Loucy (cell line): ENCODE measurements at regions not wholly inside any gene's neighbourhood (a gene's known extent, or its start where the extent isn't known, plus 50 kb on each side); places are given as distances from the start of the nearest gene placed in this dataset.

Source experiments
- CTCF ChIP-seq: fragments of 200-600 bp; sonication (generic); conservative IDR thresholded peaks from 2 replicates; pipeline ENCODE4 v1.5.1; 2014; ENCODE audit warnings: mild to moderate bottlenecking, antibody characterized with exemption, low read length
- EZH2phosphoT487 ChIP-seq: fragments of 200-600 bp; IDR thresholded peaks from 2 replicates; pipeline ENCODE4 v1.6.1; 2018; ENCODE audit warnings: antibody characterized with exemption, mild to moderate bottlenecking, moderate library complexity, borderline replicate concordance

- TF ChIP-seq CTCF (no peak), EZH2phosphoT487 (no peak)
Measured at GRCh38 chr20:43827940-43828562, 86.6 kb upstream of the TOX2 start.
